BE2C (cell line): ENCODE measurements at regions not wholly inside any gene's neighbourhood (a gene's known extent, or its start where the extent isn't known, plus 50 kb on each side); places are given as distances from the start of the nearest gene placed in this dataset.

ENCODE experiments used
- DNase-seq: peaks from one replicate; pipeline ENCODE4 v3.0.0-alpha.2; 2020
- H3K27me3 ChIP-seq: fragments of 250-450 bp; sonication (Bioruptor Pico); 2 replicates; pipeline ENCODE4 v1.5.1; 2020; ENCODE audit warnings: mild to moderate bottlenecking
- H3K36me3 ChIP-seq: fragments of 250-450 bp; sonication (Bioruptor Pico); 2 replicates; pipeline ENCODE4 v1.5.1; 2020; ENCODE audit warnings: mild to moderate bottlenecking
- H3K4me1 ChIP-seq: fragments of 250-450 bp; sonication (Bioruptor Pico); 2 replicates; pipeline ENCODE4 v1.5.1; 2020
- H3K4me3 ChIP-seq: 2 replicates; pipeline ENCODE4 v1.5.1; 2011; ENCODE audit warnings: low read depth, low read length
- H3K9me3 ChIP-seq: fragments of 250-450 bp; sonication (Bioruptor Pico); 2 replicates; pipeline ENCODE4 v1.5.1; 2020
- CTCF ChIP-seq: IDR thresholded peaks from 2 replicates; pipeline ENCODE4 v1.5.1; 2012; ENCODE audit warnings: mild to moderate bottlenecking, low read depth, low read length

GRCh38 chr14:56027916-56028712, 90.1 kb upstream of the PELI2 start:
- Histone ChIP-seq H3K9me3 (no peaks in the 10 kb centered on the region), H3K4me1 (no peaks in the 10 kb centered on the region), H3K4me3 (no peak overlapping the region), H3K36me3 (no peaks in the 10 kb centered on the region), H3K27me3 (no peaks in the 10 kb centered on the region)
- no peak for TF ChIP-seq CTCF
- no peak for DNase-seq

GRCh38 chr14:56036353-56036752, 81.9 kb upstream of the PELI2 start:
- no peak for TF ChIP-seq CTCF
- H3K4me3 ChIP-seq = no peak overlapping the region
- DNase-seq = no peak

GRCh38 chr14:56040121-56040520, 78.1 kb upstream of the PELI2 start:
- Histone ChIP-seq H3K27me3 (no peaks in the 10 kb centered on the region), H3K4me1 (no peaks in the 10 kb centered on the region), H3K4me3 (no peak overlapping the region), H3K9me3 (no peaks in the 10 kb centered on the region), H3K36me3 (no peaks in the 10 kb centered on the region)
- TF ChIP-seq CTCF = no peak
- no peak for DNase-seq

More at GRCh38 chr14:56036353-56036752, 81.9 kb upstream of the PELI2 start:
- Histone ChIP-seq H3K9me3 (no peaks in the 10 kb centered on the region), H3K27me3 (no peaks in the 10 kb centered on the region), H3K36me3 (no peaks in the 10 kb centered on the region), H3K4me1 (no peaks in the 10 kb centered on the region)

GRCh38 chr14:56044196-56044595, 74.0 kb upstream of the PELI2 start:
- no peak for DNase-seq
- H3K36me3 ChIP-seq = no peaks in the 10 kb centered on the region
- no peak for TF ChIP-seq CTCF
- H3K4me1 ChIP-seq = no peaks in the 10 kb centered on the region
- no peaks in the 10 kb centered on the region for H3K9me3 ChIP-seq
- H3K27me3 ChIP-seq = no peaks in the 10 kb centered on the region
- no peak overlapping the region for H3K4me3 ChIP-seq

- Histone ChIP-seq H3K27me3 (no peaks in the 10 kb centered on the region), H3K4me3 (no peak overlapping the region)
Measured at GRCh38 chr14:56046546-56046945, 71.7 kb upstream of the PELI2 start.

More at GRCh38 chr14:56046546-56046945, 71.7 kb upstream of the PELI2 start:
- no peak for TF ChIP-seq CTCF
- Histone ChIP-seq H3K9me3 (no peaks in the 10 kb centered on the region), H3K36me3 (no peaks in the 10 kb centered on the region), H3K4me1 (no peaks in the 10 kb centered on the region)
- DNase-seq = no peak
